H1 (cell line): ENCODE measurements at regions not wholly inside any gene's neighbourhood (a gene's known extent, or its start where the extent isn't known, plus 50 kb on each side); places are given as distances from the start of the nearest gene placed in this dataset.

Source experiments
- CTCF ChIA-PET: fragments of 300-600 bp; sonication (Branson Sonifier 250); formaldehyde crosslinking; loops from one replicate; lab custom pipeline; 2021; ENCODE audit not compliant: partially characterized antibody; lab: Charles Lee
- POLR2A ChIA-PET: fragments of 300-600 bp; sonication (Branson Sonifier 250); formaldehyde crosslinking; loops from one replicate; lab custom pipeline; 2021; ENCODE audit warnings: inconsistent platforms; ENCODE audit not compliant: partially characterized antibody; lab: Charles Lee
- DNase-seq, 2 experiments: peaks; one replicate each; pipeline versions ENCODE4 v3.0.0 to v3.0.0-alpha.2; 2010 to 2022; ENCODE audit warnings: low spot score in 2 of 2, low read depth in 1 of 2, mixed read lengths in 1 of 2
- FAIRE-seq: peaks from 2 replicates; lab custom pipeline; 2011; peaks lifted over from hg19 to GRCh38; lab: Jason Lieb, UNC
- H2AFZ ChIP-seq: 2 replicates; pipeline ENCODE4 v1.8.1; 2012; ENCODE audit warnings: low read length, inconsistent platforms
- H2AK5ac ChIP-seq: 2 replicates; pipeline ENCODE4 v1.6.1; 2013; ENCODE audit warnings: low read depth, low read length
- H2BK120ac ChIP-seq: replicated peaks from 2 replicates; pipeline ENCODE3; 2013; ENCODE audit warnings: low read depth, low read length, inconsistent platforms
- H2BK12ac ChIP-seq: 2 replicates; pipeline ENCODE4 v1.6.1; 2013; ENCODE audit warnings: low read depth, low read length
- H2BK15ac ChIP-seq: 2 replicates; pipeline ENCODE4 v1.6.1; 2013; ENCODE audit warnings: low read length
- H2BK20ac ChIP-seq: 2 replicates; pipeline ENCODE4 v1.6.1; 2013; ENCODE audit warnings: low read length
- H2BK5ac ChIP-seq: 2 replicates; pipeline ENCODE4 v1.6.1; 2013; ENCODE audit warnings: low read depth, low read length
- H3K14ac ChIP-seq: 2 replicates; pipeline ENCODE4 v1.6.1; 2013; ENCODE audit warnings: inconsistent platforms; ENCODE audit not compliant: insufficient read length
- H3K18ac ChIP-seq: 2 replicates; pipeline ENCODE4 v1.6.1; 2013; ENCODE audit warnings: low read length; ENCODE audit errors: extremely low read depth
- H3K23ac ChIP-seq: 2 replicates; pipeline ENCODE4 v1.6.1; 2013; ENCODE audit warnings: inconsistent platforms; ENCODE audit not compliant: insufficient read length
- H3K23me2 ChIP-seq: 2 replicates; pipeline ENCODE4 v1.6.1; 2013; ENCODE audit warnings: low read depth, low read length
- H3K27ac ChIP-seq: 2 replicates; pipeline ENCODE4 v1.6.1; 2011; ENCODE audit warnings: low read depth, low read length, inconsistent platforms
- H3K27me3 ChIP-seq, 4 experiments: replicated peaks in 1 of 4; 1 replicate in 1 of 4; 2 replicates in 3 of 4; pipeline versions ENCODE4 v1.6.1 to v1.8.1; 2011 to 2013; ENCODE audit warnings: low read length in 3 of 4, mild to moderate bottlenecking in 3 of 4, inconsistent platforms in 2 of 4, mixed read lengths in 2 of 4, moderate library complexity in 1 of 4; ENCODE audit not compliant: control insufficient read depth in 3 of 4, insufficient read depth in 3 of 4; ENCODE audit errors: extremely low read depth in 1 of 4
- H3K36me3 ChIP-seq, 4 experiments: 2 replicates each; pipeline versions ENCODE4 v1.6.1 to v1.8.1; 2011 to 2013; ENCODE audit warnings: mild to moderate bottlenecking in 4 of 4, low read length in 3 of 4, moderate library complexity in 2 of 4, control low read depth in 1 of 4, inconsistent platforms in 1 of 4; ENCODE audit not compliant: insufficient read depth in 4 of 4, control insufficient read depth in 2 of 4
- H3K4ac ChIP-seq: replicated peaks from 2 replicates; pipeline ENCODE3; 2013; ENCODE audit warnings: low read length, low read depth, mixed read lengths, inconsistent platforms; ENCODE audit not compliant: insufficient read length
- H3K4me1 ChIP-seq, 4 experiments: replicated peaks in 1 of 4; 1 replicate in 1 of 4; 2 replicates in 3 of 4; pipeline versions ENCODE4 v1.6.1 to v1.8.1; 2011 to 2013; ENCODE audit warnings: low read length in 3 of 4, inconsistent platforms in 2 of 4, mixed read lengths in 1 of 4; ENCODE audit not compliant: insufficient read depth in 4 of 4, control insufficient read depth in 3 of 4
- H3K4me2 ChIP-seq, 2 experiments: 2 replicates each; pipeline versions ENCODE4 v1.6.1 to v1.8.1; 2011 to 2013; ENCODE audit warnings: low read depth in 2 of 2, low read length in 2 of 2, control low read depth in 1 of 2, inconsistent platforms in 1 of 2, mild to moderate bottlenecking in 1 of 2; ENCODE audit not compliant: insufficient read depth in 1 of 2
- H3K4me3 ChIP-seq, 4 experiments: fragments of 200-600, 300-600 bp in 1 of 4; sonication (generic), shearing (Covaris generic), sonication (Bioruptor Twin) in 1 of 4; 2 replicates each; pipeline versions ENCODE4 v1.5.1 to v1.8.1; 2011 to 2016; ENCODE audit warnings: low read length in 4 of 4, low read depth in 3 of 4, control low read depth in 2 of 4, inconsistent platforms in 2 of 4, mild to moderate bottlenecking in 2 of 4, mixed read lengths in 1 of 4, moderate library complexity in 1 of 4; ENCODE audit not compliant: insufficient read depth in 2 of 4; ENCODE audit errors: extremely low read depth in 1 of 4
- H3K56ac ChIP-seq: replicated peaks from 2 replicates; pipeline ENCODE3; 2013; ENCODE audit warnings: low read depth, mild to moderate bottlenecking, mixed read lengths, low read length, inconsistent platforms; ENCODE audit not compliant: insufficient read length
- H3K79me1 ChIP-seq: 2 replicates; pipeline ENCODE4 v1.6.1; 2013; ENCODE audit warnings: low read depth, low read length, control low read depth
- H3K79me2 ChIP-seq, 2 experiments: 2 replicates each; pipeline versions ENCODE4 v1.6.1 to v1.8.1; 2012 to 2013; ENCODE audit warnings: low read length in 2 of 2, mild to moderate bottlenecking in 2 of 2, inconsistent platforms in 1 of 2; ENCODE audit not compliant: insufficient read depth in 2 of 2, control insufficient read depth in 1 of 2
- H3K9ac ChIP-seq, 4 experiments: replicated peaks in 1 of 4; 1 replicate in 1 of 4; 2 replicates in 3 of 4; pipeline versions ENCODE4 v1.6.1 to v1.8.1; 2011 to 2013; ENCODE audit warnings: low read depth in 3 of 4, low read length in 3 of 4, control low read depth in 2 of 4, mild to moderate bottlenecking in 2 of 4, moderate library complexity in 2 of 4, inconsistent platforms in 1 of 4; ENCODE audit errors: extremely low read depth in 1 of 4
- H3K9me3 ChIP-seq, 2 experiments: 2 replicates each; pipeline versions ENCODE4 v1.6.1 to v1.8.1; 2012 to 2013; ENCODE audit warnings: mild to moderate bottlenecking in 2 of 2, moderate library complexity in 2 of 2, control low read depth in 1 of 2, inconsistent platforms in 1 of 2, low read depth in 1 of 2, low read length in 1 of 2, mixed read lengths in 1 of 2; ENCODE audit not compliant: insufficient read depth in 2 of 2
- H4K20me1 ChIP-seq, 2 experiments: replicated peaks in 1 of 2; 2 replicates each; pipeline versions ENCODE3 to v1.8.1; 2011 to 2013; ENCODE audit warnings: inconsistent platforms in 2 of 2, low read length in 2 of 2, mild to moderate bottlenecking in 1 of 2; ENCODE audit not compliant: insufficient read depth in 2 of 2, control insufficient read depth in 1 of 2
- H4K5ac ChIP-seq: 2 replicates; pipeline ENCODE4 v1.6.1; 2013; ENCODE audit warnings: low read length, low read depth, mixed read lengths, inconsistent platforms; ENCODE audit not compliant: insufficient read length
- H4K8ac ChIP-seq: 2 replicates; pipeline ENCODE4 v1.8.0; 2013; ENCODE audit warnings: mild to moderate bottlenecking, moderate library complexity, low read length, inconsistent platforms; ENCODE audit not compliant: insufficient read depth; ENCODE audit errors: extremely low read depth
- H4K91ac ChIP-seq: replicated peaks from 2 replicates; pipeline ENCODE3; 2013; ENCODE audit warnings: low read length, mixed read lengths, inconsistent platforms; ENCODE audit not compliant: insufficient read length
- BACH1 ChIP-seq: IDR thresholded peaks from 2 replicates; pipeline ENCODE4 v1.6.1; 2012; ENCODE audit warnings: low read length, improper control_type of control experiment
- BCL11A ChIP-seq, 2 experiments: IDR thresholded peaks; one replicate each; pipeline ENCODE4 v1.6.1; 2011; ENCODE audit warnings: low read depth in 2 of 2, low read length in 2 of 2, mild to moderate bottlenecking in 2 of 2
- CHD1 ChIP-seq: IDR thresholded peaks from 2 replicates; pipeline ENCODE4 v1.6.1; 2012; ENCODE audit warnings: low read depth, low read length, improper control_type of control experiment
- EP300 ChIP-seq, 2 experiments: IDR thresholded peaks; 1 replicate in 1 of 2; 2 replicates in 1 of 2; pipeline ENCODE4 v1.6.1; 2011 to 2012; ENCODE audit warnings: low read depth in 2 of 2, low read length in 2 of 2, mild to moderate bottlenecking in 2 of 2, borderline replicate concordance in 1 of 2, inconsistent platforms in 1 of 2, moderate library complexity in 1 of 2
- GABPA ChIP-seq: IDR thresholded peaks from 2 replicates; pipeline ENCODE4 v1.6.1; 2011; ENCODE audit warnings: mild to moderate bottlenecking, low read length, moderate library complexity, borderline replicate concordance; ENCODE audit not compliant: insufficient read depth
- GTF2F1 ChIP-seq: IDR thresholded peaks from 2 replicates; pipeline ENCODE4 v1.6.1; 2012; ENCODE audit warnings: low read depth, low read length, improper control_type of control experiment, borderline replicate concordance
- KDM1A ChIP-seq: fragments of 200-600, 300-600 bp; sonication (generic); IDR thresholded peaks from 2 replicates; pipeline ENCODE4 v1.7.1; 2016; ENCODE audit warnings: mild to moderate bottlenecking, low read length, borderline replicate concordance
- RFX5 ChIP-seq: IDR thresholded peaks from 2 replicates; pipeline ENCODE4 v1.6.1; 2011; ENCODE audit warnings: low read depth, low read length, improper control_type of control experiment, borderline replicate concordance
- RXRA ChIP-seq: IDR thresholded peaks from 2 replicates; pipeline ENCODE4 v1.6.1; 2011; ENCODE audit warnings: low read depth, mild to moderate bottlenecking, low read length, moderate library complexity; ENCODE audit not compliant: insufficient read depth
- SIN3A ChIP-seq, 2 experiments: IDR thresholded peaks in 1 of 2; conservative IDR thresholded peaks in 1 of 2; 2 replicates each; pipeline ENCODE4 v1.6.1; 2011 to 2012; ENCODE audit warnings: low read length in 2 of 2, improper control_type of control experiment in 1 of 2, low read depth in 1 of 2, mild to moderate bottlenecking in 1 of 2
- SIRT6 ChIP-seq: IDR thresholded peaks from one replicate; pipeline ENCODE4 v1.7.1; 2012; ENCODE audit warnings: low read length, inconsistent platforms
- SIX5 ChIP-seq: IDR thresholded peaks from 2 replicates; pipeline ENCODE4 v1.6.1; 2011; ENCODE audit warnings: mild to moderate bottlenecking, low read depth, low read length
- WGBS, 2 experiments: shearing (Covaris generic) in 1 of 2; methylation state at CpG; one replicate each; pipeline versions ENCODE4 v1.1.6 to v1.1.7; 2013 to 2015; ENCODE audit warnings: low lambda C conversion rate in 2 of 2, mixed read lengths in 2 of 2, inconsistent platforms in 1 of 2, low coverage in 1 of 2, missing lambda C conversion rate in 1 of 2; ENCODE audit not compliant: insufficient replicate concordance in 2 of 2, insufficient coverage in 1 of 2, insufficient read length in 1 of 2; ENCODE audit errors: extremely low coverage in 1 of 2, missing lambda C conversion rate in 1 of 2; 5-methylcytosine and 5-hydroxymethylcytosine counted together
- TF ChIP-seq, protein P1 (sequence below), 3 experiments: IDR thresholded peaks; 1 replicate in 2 of 3; 2 replicates in 1 of 3; pipeline versions ENCODE4 v1.5.1 to v1.6.1; 2011; ENCODE audit warnings: low read length in 3 of 3, mild to moderate bottlenecking in 3 of 3, inconsistent platforms in 2 of 3, low read depth in 1 of 3, moderate library complexity in 1 of 3; ENCODE audit not compliant: insufficient read depth in 1 of 3; ENCODE audit errors: control extremely low read depth in 1 of 3

DNA sequence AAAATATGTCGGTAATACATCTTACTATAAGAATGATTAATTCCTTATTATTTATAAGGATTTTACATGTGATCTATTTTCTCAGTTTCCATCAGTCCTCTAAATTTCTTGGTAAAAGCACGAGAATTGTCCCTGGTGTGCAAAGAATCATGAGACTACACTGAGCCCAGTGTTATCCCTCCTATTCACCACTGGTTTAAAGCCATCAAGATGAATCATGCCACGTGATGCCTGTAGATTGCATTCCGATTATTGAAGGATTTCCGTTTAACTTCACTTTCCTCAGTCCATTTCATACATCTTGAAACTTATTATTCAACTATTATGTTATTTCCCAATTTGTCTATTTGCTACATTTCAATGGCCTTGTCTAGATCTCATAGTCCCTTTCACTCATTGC is 601.9 kb downstream of the GALC start:
- DNase-seq: no peak
- H3K4me3 ChIP-seq: no peak overlapping the region
- no peaks in the 10 kb centered on the region for H3K27me3 ChIP-seq
- POLR2A ChIA-PET: no interaction called here
- no peak overlapping the region for H2BK20ac ChIP-seq
- WGBS, 2 experiments: 91% methylated on average over 5 of the region's 5 CpGs; no CpG with 5 or more reads in 1 of the 2 experiments
- no peaks in the 10 kb centered on the region for H3K23me2 ChIP-seq
- no peak overlapping the region for H3K4ac ChIP-seq
- no peak for FAIRE-seq
- no peaks in the 10 kb centered on the region for H4K20me1 ChIP-seq
- no peak overlapping the region for H4K8ac ChIP-seq
- no peak overlapping the region for H3K14ac ChIP-seq
- H3K9ac ChIP-seq: no peak overlapping the region
- no peak overlapping the region for H2AK5ac ChIP-seq
- H3K18ac ChIP-seq: no peak overlapping the region
- no peaks in the 10 kb centered on the region for H3K4me1 ChIP-seq
- no peak overlapping the region for H4K91ac ChIP-seq
- no peak overlapping the region for H4K5ac ChIP-seq
- CTCF ChIA-PET: no interaction called here
- no peak overlapping the region for H2BK120ac ChIP-seq
- no peak overlapping the region for H3K56ac ChIP-seq
- H3K4me2 ChIP-seq: no peak overlapping the region
- H2BK15ac ChIP-seq: no peak overlapping the region
- no peaks in the 10 kb centered on the region for H3K9me3 ChIP-seq
- H3K36me3 ChIP-seq: no peaks in the 10 kb centered on the region
- no peak overlapping the region for H3K27ac ChIP-seq
- no peak overlapping the region for H3K23ac ChIP-seq
- no peak overlapping the region for H2AFZ ChIP-seq
- no peaks in the 10 kb centered on the region for H3K79me2 ChIP-seq
- no peak overlapping the region for H2BK12ac ChIP-seq
- H3K79me1 ChIP-seq: no peaks in the 10 kb centered on the region
- H2BK5ac ChIP-seq: no peak overlapping the region
- no peak for TF ChIP-seq RFX5
- no peak for TF ChIP-seq SIRT6
- no peak for TF ChIP-seq RXRA
- no peak for TF ChIP-seq SIN3A (conservative IDR thresholded peaks at IDR 0.05 in 1 of 2, IDR thresholded peaks at IDR 0.05 in 1 of 2; ENCODE audit: low read depth in 1 of 2, low read length in 2 of 2)
- TF ChIP-seq SIX5: no peak
- TF ChIP-seq CHD1: no peak
- TF ChIP-seq GTF2F1: no peak
- no peak for TF ChIP-seq BACH1
- TF ChIP-seq GABPA: no peak
- TF ChIP-seq, protein P1, sequence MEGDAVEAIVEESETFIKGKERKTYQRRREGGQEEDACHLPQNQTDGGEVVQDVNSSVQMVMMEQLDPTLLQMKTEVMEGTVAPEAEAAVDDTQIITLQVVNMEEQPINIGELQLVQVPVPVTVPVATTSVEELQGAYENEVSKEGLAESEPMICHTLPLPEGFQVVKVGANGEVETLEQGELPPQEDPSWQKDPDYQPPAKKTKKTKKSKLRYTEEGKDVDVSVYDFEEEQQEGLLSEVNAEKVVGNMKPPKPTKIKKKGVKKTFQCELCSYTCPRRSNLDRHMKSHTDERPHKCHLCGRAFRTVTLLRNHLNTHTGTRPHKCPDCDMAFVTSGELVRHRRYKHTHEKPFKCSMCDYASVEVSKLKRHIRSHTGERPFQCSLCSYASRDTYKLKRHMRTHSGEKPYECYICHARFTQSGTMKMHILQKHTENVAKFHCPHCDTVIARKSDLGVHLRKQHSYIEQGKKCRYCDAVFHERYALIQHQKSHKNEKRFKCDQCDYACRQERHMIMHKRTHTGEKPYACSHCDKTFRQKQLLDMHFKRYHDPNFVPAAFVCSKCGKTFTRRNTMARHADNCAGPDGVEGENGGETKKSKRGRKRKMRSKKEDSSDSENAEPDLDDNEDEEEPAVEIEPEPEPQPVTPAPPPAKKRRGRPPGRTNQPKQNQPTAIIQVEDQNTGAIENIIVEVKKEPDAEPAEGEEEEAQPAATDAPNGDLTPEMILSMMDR (IDR thresholded peaks at IDR 0.05; ENCODE audit: control extremely low read depth in 1 of 3, insufficient read depth in 1 of 3, low read depth in 1 of 3, low read length in 3 of 3): no peak
- TF ChIP-seq BCL11A (IDR thresholded peaks at IDR 0.05; ENCODE audit: low read depth in 2 of 2, low read length in 2 of 2): no peak
- TF ChIP-seq KDM1A: no peak
- no peak for TF ChIP-seq EP300 (IDR thresholded peaks at IDR 0.05; ENCODE audit: borderline replicate concordance in 1 of 2, low read depth in 2 of 2, low read length in 2 of 2)
